Trophoblast cell (in vitro differentiated cells and primary cell): ENCODE measurements at regions not wholly inside any gene's neighbourhood (a gene's known extent, or its start where the extent isn't known, plus 50 kb on each side); places are given as distances from the start of the nearest gene placed in this dataset.

Source experiments
- DNase-seq, 2 donors: peaks; one replicate each; pipeline ENCODE4 v3.0.0-alpha.2; 2016
- H2AFZ ChIP-seq: 2 replicates; pipeline ENCODE4 v1.6.1; 2013; ENCODE audit warnings: low read length, moderate library complexity, mild to moderate bottlenecking; ENCODE audit not compliant: insufficient read depth, poor library complexity
- H2AK5ac ChIP-seq: 2 replicates; pipeline ENCODE4 v1.6.1; 2013; ENCODE audit warnings: mild to moderate bottlenecking, low read length
- H2BK120ac ChIP-seq: 2 replicates; pipeline ENCODE4 v1.6.1; 2013; ENCODE audit warnings: low read length, mild to moderate bottlenecking, moderate library complexity; ENCODE audit not compliant: insufficient read depth, poor library complexity
- H2BK12ac ChIP-seq: 2 replicates; pipeline ENCODE4 v1.6.1; 2013; ENCODE audit warnings: mild to moderate bottlenecking, low read length, moderate library complexity
- H2BK5ac ChIP-seq: 2 replicates; pipeline ENCODE4 v1.6.1; 2013; ENCODE audit warnings: low read length, low read depth, moderate library complexity, mild to moderate bottlenecking; ENCODE audit not compliant: poor library complexity
- H3K14ac ChIP-seq: 2 replicates; pipeline ENCODE4 v1.6.1; 2013; ENCODE audit warnings: mild to moderate bottlenecking, low read length
- H3K18ac ChIP-seq: 2 replicates; pipeline ENCODE4 v1.6.1; 2013; ENCODE audit warnings: mild to moderate bottlenecking, low read length
- H3K23ac ChIP-seq: 2 replicates; pipeline ENCODE4 v1.6.1; 2013; ENCODE audit warnings: low read length
- H3K27ac ChIP-seq: 2 replicates; pipeline ENCODE4 v1.5.1; 2013; ENCODE audit warnings: low read depth, mild to moderate bottlenecking, inconsistent platforms, low read length, moderate library complexity
- H3K27me3 ChIP-seq: 2 replicates; pipeline ENCODE4 v1.6.1; 2013; ENCODE audit warnings: inconsistent platforms, mild to moderate bottlenecking, low read length, moderate library complexity; ENCODE audit not compliant: insufficient read depth
- H3K36me3 ChIP-seq, 2 experiments: 1 replicate in 1 of 2; 2 replicates in 1 of 2; pipeline ENCODE4 v1.6.1; 2013; ENCODE audit warnings: low read length in 2 of 2, mild to moderate bottlenecking in 2 of 2, moderate library complexity in 1 of 2; ENCODE audit not compliant: insufficient read depth in 2 of 2, control insufficient read depth in 1 of 2
- H3K4ac ChIP-seq: 2 replicates; pipeline ENCODE4 v1.6.1; 2013; ENCODE audit warnings: low read depth, mild to moderate bottlenecking, low read length, moderate library complexity
- H3K4me1 ChIP-seq, 2 experiments: 1 replicate in 1 of 2; 2 replicates in 1 of 2; pipeline ENCODE4 v1.6.1; 2013; ENCODE audit warnings: low read length in 2 of 2, mild to moderate bottlenecking in 2 of 2, moderate library complexity in 1 of 2; ENCODE audit not compliant: insufficient read depth in 2 of 2, control insufficient read depth in 1 of 2
- H3K4me2 ChIP-seq: 2 replicates; pipeline ENCODE4 v1.6.1; 2013; ENCODE audit warnings: inconsistent platforms, mild to moderate bottlenecking, low read length, moderate library complexity
- H3K4me3 ChIP-seq: 2 replicates; pipeline ENCODE4 v1.5.1; 2013; ENCODE audit warnings: mild to moderate bottlenecking, low read depth, low read length, inconsistent platforms
- H3K79me1 ChIP-seq: one replicate; pipeline ENCODE4 v1.6.1; 2013; ENCODE audit warnings: low read length
- H3K79me2 ChIP-seq: 2 replicates; pipeline ENCODE4 v1.6.1; 2013; ENCODE audit warnings: low read length, mild to moderate bottlenecking; ENCODE audit not compliant: control insufficient read depth, insufficient read depth, poor library complexity
- H3K9ac ChIP-seq: 2 replicates; pipeline ENCODE4 v1.6.1; 2013; ENCODE audit warnings: mild to moderate bottlenecking, low read length
- H3K9me3 ChIP-seq: 2 replicates; pipeline ENCODE4 v1.6.1; 2013; ENCODE audit warnings: low read depth, mild to moderate bottlenecking, control low read depth, inconsistent platforms, low read length; ENCODE audit not compliant: insufficient read depth
- H4K12ac ChIP-seq: 2 replicates; pipeline ENCODE4 v1.6.1; 2013; ENCODE audit warnings: low read depth, mild to moderate bottlenecking, low read length, moderate library complexity
- H4K8ac ChIP-seq: 2 replicates; pipeline ENCODE4 v1.6.1; 2013; ENCODE audit warnings: low read depth, mild to moderate bottlenecking, low read length, moderate library complexity
- H4K91ac ChIP-seq: one replicate; pipeline ENCODE4 v1.6.1; 2013; ENCODE audit warnings: low read depth, mild to moderate bottlenecking, low read length, moderate library complexity
- WGBS: extraction: QIAGEN DNeasy Blood & Tissue Kit; methylation state at CpG from one replicate; pipeline ENCODE4 v1.1.7; 2013; ENCODE audit warnings: missing lambda C conversion rate; ENCODE audit not compliant: insufficient read length, insufficient coverage; ENCODE audit errors: extremely low coverage; 5-methylcytosine and 5-hydroxymethylcytosine counted together

- Histone ChIP-seq H3K18ac (no peak overlapping the region), H3K79me2 (no peaks in the 10 kb centered on the region), H3K27me3 (no peaks in the 10 kb centered on the region), H3K4me2 (no peak overlapping the region), H2BK12ac (no peak overlapping the region), H2BK120ac (no peak overlapping the region), H2AFZ (no peak overlapping the region), H3K9ac (no peak overlapping the region), H4K8ac (no peak overlapping the region), H2BK5ac (no peak overlapping the region), H3K4ac (no peak overlapping the region), H3K36me3 (no peaks in the 10 kb centered on the region), H3K4me3 (no peak overlapping the region), H3K14ac (no peak overlapping the region), H3K79me1 (no peaks in the 10 kb centered on the region), H3K23ac (no peak overlapping the region), H3K4me1 (no peaks in the 10 kb centered on the region), H2AK5ac (no peak overlapping the region), H4K12ac (no peak overlapping the region), H3K27ac (no peak overlapping the region), H4K91ac (no peak overlapping the region), H3K9me3 (no peaks in the 10 kb centered on the region)
- peak in 1 of 2 donors; percentile 14 for DNase-seq
- WGBS, result no CpG with 5 or more reads among the region's 1 CpG
These were observed 1495.5 kb downstream of the PCDH18 start for GRCh38 chr4:136036744-136037143.

GRCh38 chr4:136032391-136032790 lies 1499.9 kb downstream of the PCDH18 start:
- Histone ChIP-seq H3K14ac (no peak overlapping the region), H3K4me3 (no peak overlapping the region), H4K8ac (no peak overlapping the region), H3K9ac (no peak overlapping the region), H2AK5ac (no peak overlapping the region), H2BK12ac (no peak overlapping the region), H3K9me3 (no peaks in the 10 kb centered on the region), H3K27ac (no peak overlapping the region), H3K36me3 (no peaks in the 10 kb centered on the region), H3K79me1 (no peaks in the 10 kb centered on the region), H2AFZ (no peak overlapping the region), H3K4me2 (no peak overlapping the region), H2BK5ac (no peak overlapping the region), H3K23ac (no peak overlapping the region), H3K4ac (no peak overlapping the region), H3K79me2 (no peaks in the 10 kb centered on the region), H2BK120ac (no peak overlapping the region), H3K18ac (no peak overlapping the region), H4K91ac (no peak overlapping the region), H3K4me1 (no peaks in the 10 kb centered on the region), H4K12ac (no peak overlapping the region), H3K27me3 (no peaks in the 10 kb centered on the region)
- WGBS, result no CpG with 5 or more reads among the region's 1 CpG
- no peak for DNase-seq

- H3K36me3 ChIP-seq, result no peaks in the 10 kb centered on the region
- no peaks in the 10 kb centered on the region for H3K79me1 ChIP-seq
- no peak overlapping the region for H2BK12ac ChIP-seq
- no peak overlapping the region for H2AK5ac ChIP-seq
- H3K4me3 ChIP-seq, result no peak overlapping the region
- H2AFZ ChIP-seq, result no peak overlapping the region
- H3K9ac ChIP-seq, result no peak overlapping the region
- H3K27me3 ChIP-seq, result no peaks in the 10 kb centered on the region
- no peak for DNase-seq
- no peak overlapping the region for H3K23ac ChIP-seq
- H3K4me1 ChIP-seq, result peaks cover 3 to 5% of the 10 kb centered on the region in 2 experiments
- no peak overlapping the region for H3K18ac ChIP-seq
- H3K79me2 ChIP-seq, result no peaks in the 10 kb centered on the region
- no peak overlapping the region for H3K27ac ChIP-seq
- no peak overlapping the region for H3K4me2 ChIP-seq
- no peaks in the 10 kb centered on the region for H3K9me3 ChIP-seq
- no peak overlapping the region for H3K14ac ChIP-seq
- H4K91ac ChIP-seq, result no peak overlapping the region
- H3K4ac ChIP-seq, result no peak overlapping the region
- no peak overlapping the region for H2BK5ac ChIP-seq
- no peak overlapping the region for H2BK120ac ChIP-seq
- no peak overlapping the region for H4K8ac ChIP-seq
- H4K12ac ChIP-seq, result no peak overlapping the region
- WGBS, result no CpG with 5 or more reads among the region's 2 CpGs
These were observed 1506.8 kb downstream of the PCDH18 start for GRCh38 chr4:136025540-136025939.

GRCh38 chr4:136017556-136017955 lies 1514.7 kb downstream of the PCDH18 start:
- Histone ChIP-seq H3K4me3 (no peak overlapping the region), H3K23ac (no peak overlapping the region), H2AFZ (no peak overlapping the region), H3K9ac (no peak overlapping the region), H3K36me3 (no peaks in the 10 kb centered on the region), H2BK120ac (no peak overlapping the region), H3K79me1 (no peaks in the 10 kb centered on the region), H3K27me3 (no peaks in the 10 kb centered on the region), H2BK5ac (no peak overlapping the region), H3K4me2 (no peak overlapping the region), H3K4me1 (no peaks in the 10 kb centered on the region), H3K14ac (no peak overlapping the region), H4K91ac (no peak overlapping the region), H3K9me3 (no peaks in the 10 kb centered on the region), H3K27ac (no peak overlapping the region), H2AK5ac (no peak overlapping the region), H2BK12ac (no peak overlapping the region), H3K4ac (no peak overlapping the region), H3K18ac (no peak overlapping the region), H4K8ac (no peak overlapping the region), H3K79me2 (no peaks in the 10 kb centered on the region), H4K12ac (no peak overlapping the region)
- no peak for DNase-seq
